ENCODE measurements at regions not wholly inside any gene's neighbourhood (a gene's known extent, or its start where the extent isn't known, plus 50 kb on each side); places are given as distances from the start of the nearest gene placed in this dataset.

- no peak for TF ChIP-seq ZNF76 (tag by site-specific recombination; IDR thresholded peaks at IDR 0.05; ENCODE audit: borderline replicate concordance, low read depth)
- TF ChIP-seq, protein P1, sequence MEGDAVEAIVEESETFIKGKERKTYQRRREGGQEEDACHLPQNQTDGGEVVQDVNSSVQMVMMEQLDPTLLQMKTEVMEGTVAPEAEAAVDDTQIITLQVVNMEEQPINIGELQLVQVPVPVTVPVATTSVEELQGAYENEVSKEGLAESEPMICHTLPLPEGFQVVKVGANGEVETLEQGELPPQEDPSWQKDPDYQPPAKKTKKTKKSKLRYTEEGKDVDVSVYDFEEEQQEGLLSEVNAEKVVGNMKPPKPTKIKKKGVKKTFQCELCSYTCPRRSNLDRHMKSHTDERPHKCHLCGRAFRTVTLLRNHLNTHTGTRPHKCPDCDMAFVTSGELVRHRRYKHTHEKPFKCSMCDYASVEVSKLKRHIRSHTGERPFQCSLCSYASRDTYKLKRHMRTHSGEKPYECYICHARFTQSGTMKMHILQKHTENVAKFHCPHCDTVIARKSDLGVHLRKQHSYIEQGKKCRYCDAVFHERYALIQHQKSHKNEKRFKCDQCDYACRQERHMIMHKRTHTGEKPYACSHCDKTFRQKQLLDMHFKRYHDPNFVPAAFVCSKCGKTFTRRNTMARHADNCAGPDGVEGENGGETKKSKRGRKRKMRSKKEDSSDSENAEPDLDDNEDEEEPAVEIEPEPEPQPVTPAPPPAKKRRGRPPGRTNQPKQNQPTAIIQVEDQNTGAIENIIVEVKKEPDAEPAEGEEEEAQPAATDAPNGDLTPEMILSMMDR (tag by site-specific recombination; IDR thresholded peaks at IDR 0.05) = no peak
Measured at GRCh38 chr11:106158406-106158805, 80.9 kb downstream of the AASDHPPT start.

Data from HEK293 (cell line).